Esophagus squamous epithelium (tissue), 5 donors: ENCODE measurements at regions not wholly inside any gene's neighbourhood (a gene's known extent, or its start where the extent isn't known, plus 50 kb on each side); places are given as distances from the start of the nearest gene placed in this dataset.

Source experiments
- DNase-seq: peaks from one replicate; lab custom pipeline; 2025; lab: John Stamatoyannopoulos, UW
- H3K27ac ChIP-seq, 4 donors: fragments of 200-600 bp; sonication (generic); one replicate each; pipeline ENCODE4 v1.5.1; 2016 to 2019; ENCODE audit warnings: mild to moderate bottlenecking in 1 of 4
- H3K27me3 ChIP-seq, 4 donors: fragments of 200-600 bp; sonication (generic); 1 replicate in 3 of 4; 2 replicates in 1 of 4; pipeline versions ENCODE4 v1.5.1 to v1.6.0; 2017 to 2021; ENCODE audit warnings: antibody characterized with exemption in 1 of 4
- H3K36me3 ChIP-seq, 3 donors: fragments of 200-600 bp; sonication (generic); one replicate each; pipeline ENCODE4 v1.5.1; 2016 to 2019
- H3K4me1 ChIP-seq, 3 donors: fragments of 200-600 bp; sonication (generic); one replicate each; pipeline ENCODE4 v1.5.1; 2017 to 2019
- H3K4me3 ChIP-seq, 4 donors: fragments of 200-600 bp; sonication (generic); 1 replicate in 3 of 4; 2 replicates in 1 of 4; pipeline ENCODE4 v1.5.1; 2016 to 2019; ENCODE audit warnings: mild to moderate bottlenecking in 2 of 4, moderate library complexity in 1 of 4
- H3K9me3 ChIP-seq, 3 donors: fragments of 200-600 bp; sonication (generic); one replicate each; pipeline ENCODE4 v1.5.1; 2016 to 2019
- POLR2A ChIP-seq, 4 donors: fragments of 450-650 bp; IDR thresholded peaks; one replicate each; pipeline ENCODE4 v1.6.1; 2017; ENCODE audit warnings: antibody characterized with exemption in 4 of 4, mild to moderate bottlenecking in 4 of 4, moderate library complexity in 3 of 4
- WGBS, 2 donors: methylation state at CpG; one replicate each; pipeline ENCODE4 v1.1.5; 2018; 5-methylcytosine and 5-hydroxymethylcytosine counted together
- intact Hi-C: fragments of 100-400 bp; cut with DNase I; formaldehyde crosslinking; loops from one replicate; pipeline ENCODE4 v1.15.0; 2022
- TF ChIP-seq, protein P1 (sequence below), 6 experiments: fragments of 450-650 bp in 4 of 6; fragments of 200-600 bp in 2 of 6; sonication (generic) in 2 of 6; IDR thresholded peaks; one replicate each; pipeline ENCODE4 v1.5.1; 2016 to 2019; ENCODE audit warnings: antibody characterized with exemption in 6 of 6, mild to moderate bottlenecking in 4 of 6, moderate library complexity in 4 of 6
- donor health status: DM: yes; HTN: yes; CAD: no.

DNA sequence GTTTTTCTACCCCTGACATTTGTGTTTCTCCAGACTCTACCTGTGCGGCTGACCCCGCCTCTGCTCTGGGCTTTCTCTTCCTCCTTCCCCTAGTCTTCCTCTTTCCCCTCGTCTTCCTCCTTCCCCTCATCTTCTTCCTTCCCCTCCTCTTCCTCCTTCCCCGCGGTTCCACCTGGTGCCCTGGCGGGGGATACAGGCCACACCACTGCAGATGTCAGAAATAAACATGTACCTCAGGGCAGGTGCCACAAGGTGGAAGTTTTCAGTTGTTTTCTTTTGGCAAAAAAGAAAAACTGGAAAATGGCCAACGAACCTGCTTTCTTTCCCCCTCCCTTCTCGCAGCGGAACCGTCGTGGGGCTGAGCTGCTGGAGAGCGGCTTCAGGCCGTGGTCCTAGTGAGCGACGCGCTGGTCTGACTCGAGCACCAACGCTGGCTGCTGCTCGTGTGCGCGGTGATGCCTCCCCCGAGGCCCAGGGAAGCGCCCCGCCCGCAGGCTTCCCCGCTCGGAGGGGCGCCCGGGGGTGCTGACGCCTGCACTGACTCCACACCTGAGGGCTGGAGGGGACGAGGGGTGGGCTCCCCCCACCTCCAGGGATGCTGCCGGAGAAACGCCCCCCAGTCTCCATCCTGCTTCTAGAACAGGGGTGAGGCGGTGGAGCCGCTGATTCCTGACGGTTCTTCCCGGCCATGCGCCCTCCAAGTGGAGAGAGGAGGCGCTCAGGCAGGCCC lies 83.7 kb upstream of the ZNF516 start:
- Histone ChIP-seq H3K4me3 (no peak overlapping the region), H3K27ac (no peak overlapping the region), H3K36me3 (no peaks in the 10 kb centered on the region), H3K9me3 (no peaks in the 10 kb centered on the region), H3K4me1 (peaks cover 0 to 15% (median 0%) of the 10 kb centered on the region in 3 donors), H3K27me3 (peaks cover 0 to 11% (median 0%) of the 10 kb centered on the region in 4 donors)
- intact Hi-C loops, result no loop called here
- 47 to 62% methylated on average over 16 to 24 of the region's 39 CpGs for WGBS, 2 donors
- no peak for DNase-seq
- no peak for TF ChIP-seq POLR2A (IDR thresholded peaks at IDR 0.05)
- TF ChIP-seq, protein P1, sequence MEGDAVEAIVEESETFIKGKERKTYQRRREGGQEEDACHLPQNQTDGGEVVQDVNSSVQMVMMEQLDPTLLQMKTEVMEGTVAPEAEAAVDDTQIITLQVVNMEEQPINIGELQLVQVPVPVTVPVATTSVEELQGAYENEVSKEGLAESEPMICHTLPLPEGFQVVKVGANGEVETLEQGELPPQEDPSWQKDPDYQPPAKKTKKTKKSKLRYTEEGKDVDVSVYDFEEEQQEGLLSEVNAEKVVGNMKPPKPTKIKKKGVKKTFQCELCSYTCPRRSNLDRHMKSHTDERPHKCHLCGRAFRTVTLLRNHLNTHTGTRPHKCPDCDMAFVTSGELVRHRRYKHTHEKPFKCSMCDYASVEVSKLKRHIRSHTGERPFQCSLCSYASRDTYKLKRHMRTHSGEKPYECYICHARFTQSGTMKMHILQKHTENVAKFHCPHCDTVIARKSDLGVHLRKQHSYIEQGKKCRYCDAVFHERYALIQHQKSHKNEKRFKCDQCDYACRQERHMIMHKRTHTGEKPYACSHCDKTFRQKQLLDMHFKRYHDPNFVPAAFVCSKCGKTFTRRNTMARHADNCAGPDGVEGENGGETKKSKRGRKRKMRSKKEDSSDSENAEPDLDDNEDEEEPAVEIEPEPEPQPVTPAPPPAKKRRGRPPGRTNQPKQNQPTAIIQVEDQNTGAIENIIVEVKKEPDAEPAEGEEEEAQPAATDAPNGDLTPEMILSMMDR (IDR thresholded peaks at IDR 0.05), result no peak

DNA sequence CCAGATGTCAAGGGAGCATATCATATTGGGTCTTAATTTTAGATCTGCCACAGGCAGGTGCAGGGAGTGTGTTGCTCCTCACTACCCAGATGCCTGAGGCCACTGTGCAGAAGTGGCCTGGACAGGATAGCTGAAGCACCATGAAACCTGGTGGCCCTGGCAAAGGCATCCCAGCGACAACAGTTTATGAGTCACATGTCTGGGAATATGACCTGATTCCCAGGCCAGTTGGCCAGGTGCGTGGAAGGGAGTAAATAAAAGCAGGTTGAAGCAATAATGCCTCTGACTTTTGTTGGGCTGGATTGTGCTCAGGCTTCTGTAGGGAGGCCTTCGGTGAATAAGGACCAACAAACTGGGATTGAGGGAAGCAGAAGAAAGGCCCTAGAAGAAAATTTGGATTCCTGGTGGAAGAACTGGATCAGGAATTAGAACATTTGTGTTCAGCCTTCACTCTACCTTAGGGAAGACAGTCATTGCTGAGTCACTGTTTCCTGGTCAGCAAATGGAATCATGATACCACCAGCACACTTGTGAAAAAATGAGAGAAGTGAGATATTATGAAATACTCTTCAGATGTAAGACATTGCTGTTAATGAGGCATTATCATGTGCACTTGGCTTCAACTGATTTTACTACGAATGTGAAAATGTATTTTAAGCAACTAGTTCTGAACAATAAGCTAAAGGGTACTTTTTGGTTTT lies 78.4 kb upstream of the ZNF516 start:
- Histone ChIP-seq H3K27me3 (no peaks in the 10 kb centered on the region), H3K9me3 (no peaks in the 10 kb centered on the region), H3K36me3 (no peaks in the 10 kb centered on the region), H3K4me1 (peaks cover 0 to 9% (median 2%) of the 10 kb centered on the region in 3 donors), H3K27ac (no peak overlapping the region), H3K4me3 (no peak overlapping the region)
- TF ChIP-seq, protein P1 (IDR thresholded peaks at IDR 0.05), result no peak
- no peak for TF ChIP-seq POLR2A (IDR thresholded peaks at IDR 0.05)
- intact Hi-C loops, result no loop called here
- 56 to 57% methylated on average over 4 of the region's 4 CpGs for WGBS, 2 donors
- no peak for DNase-seq

DNA sequence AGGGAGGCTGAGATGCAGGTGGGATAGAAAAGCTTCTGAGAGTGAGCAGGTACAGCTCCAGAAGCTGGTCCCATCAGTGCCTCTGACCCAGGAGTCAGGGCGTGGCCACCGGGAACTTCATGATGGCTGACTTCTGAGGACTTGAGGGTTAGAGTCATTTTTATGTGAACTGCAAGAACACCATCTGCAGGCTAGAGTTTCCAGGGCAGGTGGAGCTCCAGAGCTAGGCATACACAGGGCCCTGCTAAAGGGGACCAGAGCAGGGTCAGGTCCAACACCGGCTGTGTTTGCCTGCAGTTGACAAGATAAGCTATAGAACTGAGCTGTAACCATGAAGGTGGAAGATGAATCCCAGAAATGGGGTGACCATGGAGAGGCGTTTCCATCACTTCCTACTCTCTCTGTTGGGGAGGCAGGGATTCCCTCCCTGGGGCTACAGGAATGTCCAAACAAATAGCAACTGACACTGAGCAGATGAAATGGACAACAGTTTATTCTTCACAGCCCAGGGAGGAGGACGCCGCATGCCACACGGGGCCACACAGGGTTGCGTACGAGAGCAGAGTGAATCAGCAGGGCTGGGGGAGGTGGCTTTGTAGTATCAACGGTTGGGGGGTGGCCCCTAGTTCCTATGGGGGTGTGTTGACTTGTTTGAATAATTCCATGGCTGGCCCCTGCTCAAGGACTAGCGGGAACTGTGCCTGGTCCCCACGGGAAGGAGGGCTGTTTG lies 77.6 kb upstream of the ZNF516 start:
- no peaks in the 10 kb centered on the region for H3K36me3 ChIP-seq
- intact Hi-C loops, result no loop called here
- WGBS, 2 donors, result 74 to 80% methylated on average over 6 to 11 of the region's 12 CpGs
- H3K9me3 ChIP-seq, result no peaks in the 10 kb centered on the region
- no peak for TF ChIP-seq POLR2A (IDR thresholded peaks at IDR 0.05)
- TF ChIP-seq, protein P1 (IDR thresholded peaks at IDR 0.05), result no peak
- no peak overlapping the region for H3K4me3 ChIP-seq
- H3K27ac ChIP-seq, result no peak overlapping the region
- no peaks in the 10 kb centered on the region for H3K27me3 ChIP-seq
- peaks cover 0 to 9% (median 6%) of the 10 kb centered on the region in 3 donors for H3K4me1 ChIP-seq
- DNase-seq, result no peak

DNA sequence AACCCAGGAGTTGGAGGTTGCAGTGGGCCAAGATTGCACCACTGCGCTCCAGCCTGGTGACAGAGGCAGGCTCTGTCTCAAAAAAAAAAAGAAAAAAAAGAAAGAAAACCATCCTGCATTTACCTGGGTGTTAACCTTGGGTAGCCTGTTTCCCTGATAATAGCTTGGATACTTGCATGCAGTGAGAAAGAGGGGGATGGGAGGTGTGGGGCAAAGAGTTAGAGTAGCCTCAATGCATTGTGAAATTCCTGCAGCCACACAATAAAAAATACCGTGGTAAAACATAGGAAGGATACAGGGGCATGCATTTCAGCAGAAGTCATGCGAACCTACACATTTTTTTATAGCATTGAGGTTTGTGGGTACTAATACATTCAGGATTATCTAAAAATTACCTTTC lies 76.6 kb upstream of the ZNF516 start:
- TF ChIP-seq, protein P1 (IDR thresholded peaks at IDR 0.05), result no peak
- no peak for TF ChIP-seq POLR2A (IDR thresholded peaks at IDR 0.05)
- Histone ChIP-seq H3K36me3 (no peaks in the 10 kb centered on the region), H3K4me3 (no peak overlapping the region), H3K4me1 (peaks cover 0 to 10% (median 6%) of the 10 kb centered on the region in 3 donors), H3K27ac (no peak overlapping the region), H3K27me3 (no peaks in the 10 kb centered on the region), H3K9me3 (no peaks in the 10 kb centered on the region)
- no peak for DNase-seq
- WGBS, 2 donors, result 75 to 78% methylated on average over 2 to 3 of the region's 3 CpGs
- intact Hi-C loops, result no loop called here
